HG03280 (cell line): ENCODE measurements at regions not wholly inside any gene's neighbourhood (a gene's known extent, or its start where the extent isn't known, plus 50 kb on each side); places are given as distances from the start of the nearest gene placed in this dataset.

Experiments used
- ATAC-seq: cut with Tn5 transposase; IDR thresholded peaks from one replicate; pipeline ENCODE4 v1.9.1; 2021; ENCODE audit warnings: mild to moderate bottlenecking, moderate library complexity; ENCODE audit not compliant: unreplicated experiment

- ATAC-seq = no peak
Observed at GRCh38 chr3:3689601-3690375, 109.4 kb upstream of the LRRN1 start.

- ATAC-seq = no peak
Observed at GRCh38 chr3:3686907-3687648, 112.2 kb upstream of the LRRN1 start.

- ATAC-seq = no peak
Observed at GRCh38 chr3:3685721-3686120, 113.5 kb upstream of the LRRN1 start.

GRCh38 chr3:3683261-3683660, 116.0 kb upstream of the LRRN1 start:
- ATAC-seq = no peak

- no peak for ATAC-seq
Observed at GRCh38 chr3:3675801-3676200, 123.4 kb upstream of the LRRN1 start.

- no peak for ATAC-seq
Observed at GRCh38 chr3:3675186-3675585, 124.0 kb upstream of the LRRN1 start.

GRCh38 chr3:3666664-3667063, 132.6 kb upstream of the LRRN1 start:
- peak; percentile 89 for ATAC-seq

GRCh38 chr3:3665961-3666640, 133.1 kb upstream of the LRRN1 start:
- peak; percentile 31 for ATAC-seq

- no peak for ATAC-seq
Observed at GRCh38 chr3:3665546-3665945, 133.7 kb upstream of the LRRN1 start.

- ATAC-seq = no peak
Observed at GRCh38 chr3:3664935-3665334, 134.3 kb upstream of the LRRN1 start.

GRCh38 chr3:3662610-3663009, 136.6 kb upstream of the LRRN1 start:
- no peak for ATAC-seq

- no peak for ATAC-seq
Observed at GRCh38 chr3:3654916-3655315, 144.3 kb upstream of the LRRN1 start.

GRCh38 chr3:3648988-3649679, 150.1 kb upstream of the LRRN1 start:
- ATAC-seq = no peak

GRCh38 chr3:3646934-3647333, 152.3 kb upstream of the LRRN1 start:
- no peak for ATAC-seq

GRCh38 chr3:3646103-3646844, 153.0 kb upstream of the LRRN1 start:
- ATAC-seq = peak; percentile 46

- ATAC-seq = no peak
Observed at GRCh38 chr3:3641877-3642455, 157.3 kb upstream of the LRRN1 start.

GRCh38 chr3:3639078-3639477, 160.2 kb upstream of the LRRN1 start:
- ATAC-seq = no peak

- ATAC-seq = no peak
Observed at GRCh38 chr3:3636815-3637214, 162.4 kb upstream of the LRRN1 start.

GRCh38 chr3:3635109-3635508, 164.1 kb upstream of the LRRN1 start:
- ATAC-seq = no peak

- ATAC-seq = no peak
Observed at GRCh38 chr3:3634326-3634725, 164.9 kb upstream of the LRRN1 start.
